GM18868 (cell line): ENCODE measurements at regions not wholly inside any gene's neighbourhood (a gene's known extent, or its start where the extent isn't known, plus 50 kb on each side); places are given as distances from the start of the nearest gene placed in this dataset.

ENCODE experiments used
- ATAC-seq: cut with Tn5 transposase; IDR thresholded peaks from one replicate; pipeline ENCODE4 v1.9.1; 2021; ENCODE audit warnings: mild to moderate bottlenecking, moderate library complexity; ENCODE audit not compliant: unreplicated experiment

- no peak for ATAC-seq
Observed at GRCh38 chr4:35556387-35556786, 687.9 kb downstream of the ARAP2 start.

GRCh38 chr4:35559559-35560365, 684.6 kb downstream of the ARAP2 start:
- ATAC-seq = no peak

- ATAC-seq = no peak
Observed at GRCh38 chr4:35562861-35563260, 681.5 kb downstream of the ARAP2 start.

GRCh38 chr4:35565640-35566039, 678.7 kb downstream of the ARAP2 start:
- ATAC-seq = no peak

- ATAC-seq = no peak
Observed at GRCh38 chr4:35591035-35591434, 653.3 kb downstream of the ARAP2 start.

GRCh38 chr4:35604252-35604651, 640.1 kb downstream of the ARAP2 start:
- ATAC-seq = peak; percentile 49

GRCh38 chr4:35604724-35605123, 639.6 kb downstream of the ARAP2 start:
- ATAC-seq = peak; percentile 39

GRCh38 chr4:35608205-35608604, 636.1 kb downstream of the ARAP2 start:
- ATAC-seq = no peak

GRCh38 chr4:35614120-35614519, 630.2 kb downstream of the ARAP2 start:
- no peak for ATAC-seq

GRCh38 chr4:35639929-35640328, 604.4 kb downstream of the ARAP2 start:
- no peak for ATAC-seq

- no peak for ATAC-seq
Observed at GRCh38 chr4:35643661-35644060, 600.7 kb downstream of the ARAP2 start.

GRCh38 chr4:35644591-35644990, 599.7 kb downstream of the ARAP2 start:
- no peak for ATAC-seq

- ATAC-seq = no peak
Observed at GRCh38 chr4:35649011-35649410, 595.3 kb downstream of the ARAP2 start.

- no peak for ATAC-seq
Observed at GRCh38 chr4:35649778-35650177, 594.5 kb downstream of the ARAP2 start.

- ATAC-seq = no peak
Observed at GRCh38 chr4:35652197-35652596, 592.1 kb downstream of the ARAP2 start.

- no peak for ATAC-seq
Observed at GRCh38 chr4:35653451-35653850, 590.9 kb downstream of the ARAP2 start.

GRCh38 chr4:35673137-35673536, 571.2 kb downstream of the ARAP2 start:
- no peak for ATAC-seq

- no peak for ATAC-seq
Observed at GRCh38 chr4:35684755-35685154, 559.6 kb downstream of the ARAP2 start.

GRCh38 chr4:35689870-35690269, 554.4 kb downstream of the ARAP2 start:
- no peak for ATAC-seq

- no peak for ATAC-seq
Observed at GRCh38 chr4:35690271-35690670, 554.0 kb downstream of the ARAP2 start.

- no peak for ATAC-seq
Observed at GRCh38 chr4:35695003-35695402, 549.3 kb downstream of the ARAP2 start.

- no peak for ATAC-seq
Observed at GRCh38 chr4:35695421-35695820, 548.9 kb downstream of the ARAP2 start.

- no peak for ATAC-seq
Observed at GRCh38 chr4:35697210-35697736, 547.0 kb downstream of the ARAP2 start.
